CD1c-positive myeloid dendritic cell (primary cell): ENCODE measurements at regions not wholly inside any gene's neighbourhood (a gene's known extent, or its start where the extent isn't known, plus 50 kb on each side); places are given as distances from the start of the nearest gene placed in this dataset.
A peak's percentile ranks its signal among the peaks of the same experiment; 100 is the strongest.

ENCODE experiments used
- DNase-seq: peaks from one replicate; pipeline ENCODE4 v3.0.0-alpha.2; 2016; ENCODE audit errors: extremely low spot score

DNA sequence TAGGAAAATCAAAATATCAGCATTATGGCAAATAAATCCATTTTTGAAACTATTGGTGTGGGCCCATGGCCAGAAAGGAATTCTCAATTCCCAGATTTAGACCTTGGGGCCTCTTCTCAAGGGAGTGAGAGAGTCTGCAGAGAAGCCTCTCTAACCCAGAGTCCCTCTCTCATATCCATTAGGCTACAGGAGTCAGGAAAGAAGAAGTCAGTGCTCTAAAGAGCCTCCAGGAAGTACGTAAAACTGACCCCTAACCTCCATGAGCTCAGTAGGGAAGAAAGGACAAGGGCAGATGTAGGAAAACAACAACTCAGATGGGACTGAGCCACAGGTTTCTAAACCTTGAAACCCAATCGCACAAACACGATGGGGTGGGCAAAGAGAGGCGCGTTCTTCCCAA lies 479.9 kb upstream of the TNP1 start:
- no peak for DNase-seq

DNA sequence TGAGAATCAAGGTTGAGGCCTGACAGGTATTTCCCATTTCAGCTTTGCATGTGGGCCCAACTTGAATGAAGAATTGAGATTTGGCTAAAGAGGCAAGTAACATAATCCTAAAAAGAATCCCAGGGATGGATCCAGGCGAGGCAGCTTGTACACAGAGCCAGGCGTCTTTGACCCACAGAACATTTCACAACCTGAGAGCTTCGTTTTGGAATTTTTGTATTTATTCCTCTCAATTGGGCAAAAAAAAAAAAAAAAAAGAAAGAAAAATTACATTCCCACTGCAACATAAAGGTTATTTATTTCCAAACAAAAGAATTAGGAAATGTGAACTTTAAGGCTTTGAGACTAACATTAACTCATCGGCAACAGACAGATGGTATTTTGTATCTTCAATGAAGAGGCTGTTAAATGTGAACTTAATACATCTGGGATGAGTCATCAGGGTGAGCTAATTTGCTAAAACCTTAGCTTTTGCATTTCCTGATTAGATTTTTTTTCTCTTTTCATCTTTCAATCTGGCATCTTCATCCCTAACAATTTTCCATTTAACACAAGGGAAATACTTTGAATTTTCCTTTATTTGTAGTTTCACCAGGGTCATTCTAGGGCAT lies 478.5 kb upstream of the TNP1 start:
- DNase-seq = no peak

DNA sequence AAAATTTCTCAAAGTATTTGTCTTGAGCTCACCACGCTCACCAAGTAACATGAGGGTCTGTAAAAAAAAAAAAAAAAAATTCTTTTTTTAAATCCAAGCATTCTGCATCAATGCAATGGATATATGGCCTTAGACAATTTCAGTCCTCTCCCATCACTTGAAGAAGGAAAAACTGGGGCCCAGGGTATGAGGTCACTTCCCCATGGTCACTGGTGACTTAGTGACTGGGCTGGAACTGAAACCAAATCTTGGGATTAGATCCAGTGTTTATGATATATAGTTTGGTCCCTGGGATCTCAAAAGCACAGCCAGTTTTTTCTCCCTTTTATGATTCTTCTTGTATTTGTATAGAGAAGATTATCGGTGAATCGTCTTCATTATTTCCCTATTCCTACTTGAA lies 477.9 kb upstream of the TNP1 start:
- peak; percentile 40 for DNase-seq

DNA sequence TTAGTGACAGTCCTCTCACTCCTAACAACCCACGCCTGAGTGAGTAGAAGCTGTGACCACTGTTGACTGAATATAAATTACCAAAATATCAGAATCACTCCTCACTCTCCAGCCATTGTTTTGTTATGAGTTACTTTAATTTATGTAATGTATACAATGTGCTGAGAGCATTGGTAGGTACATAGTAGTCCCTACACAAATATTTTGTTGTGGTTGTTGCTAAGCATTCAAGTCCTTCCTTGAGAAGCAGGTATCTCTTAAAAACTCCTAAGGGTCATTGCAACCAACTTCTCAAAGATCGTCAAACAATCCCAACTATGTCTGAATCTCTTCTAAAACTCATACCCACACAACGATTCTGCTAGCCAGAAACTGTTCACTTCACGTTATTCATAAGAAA lies 476.8 kb upstream of the TNP1 start:
- no peak for DNase-seq

DNA sequence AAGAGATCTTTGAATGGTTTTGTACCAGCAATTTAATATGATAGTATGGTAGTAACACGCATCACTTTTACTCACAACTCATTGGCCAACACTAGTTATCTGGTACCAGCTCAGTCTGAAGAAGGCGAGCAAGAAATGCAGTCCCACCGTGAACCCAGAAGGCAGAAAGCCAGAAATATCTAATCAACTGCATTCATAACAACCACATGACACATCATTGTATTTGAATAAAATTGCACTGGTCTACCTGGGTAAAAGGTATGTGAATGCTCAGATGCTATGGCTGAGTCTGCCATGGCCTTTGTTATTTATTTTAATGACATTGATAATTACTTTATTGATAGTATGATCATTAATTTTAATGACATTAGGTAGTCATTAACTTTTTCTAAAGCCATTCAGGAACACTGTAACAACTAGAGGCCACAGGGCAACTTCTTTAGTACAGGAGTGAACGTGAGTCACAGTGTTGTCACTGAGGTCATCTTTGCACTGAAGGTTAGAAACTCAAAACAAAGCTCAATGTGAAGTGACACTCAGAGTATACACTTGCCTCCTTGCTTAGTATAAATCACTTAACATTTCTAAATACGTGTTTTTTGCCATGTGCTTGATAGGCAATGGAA lies 475.6 kb upstream of the TNP1 start:
- DNase-seq = no peak

DNA sequence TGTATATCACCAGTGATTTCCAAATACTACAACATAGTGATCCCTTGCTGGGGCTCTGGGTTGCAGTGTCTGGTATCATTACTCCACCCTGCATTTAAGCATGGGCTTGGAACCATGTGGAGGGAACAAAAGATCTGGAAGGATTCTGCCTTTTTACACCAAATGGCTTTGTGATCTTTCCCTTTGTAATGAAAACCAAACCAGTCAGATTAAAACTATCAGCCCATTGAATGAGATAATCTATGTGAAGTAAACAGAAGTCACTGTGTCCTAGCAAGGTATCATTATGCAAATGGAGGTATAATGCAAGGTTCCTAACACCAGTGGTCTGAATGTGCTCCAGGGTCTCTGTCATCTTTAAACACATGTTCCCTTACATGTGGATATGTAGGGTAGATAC lies 474.7 kb upstream of the TNP1 start:
- no peak for DNase-seq

DNA sequence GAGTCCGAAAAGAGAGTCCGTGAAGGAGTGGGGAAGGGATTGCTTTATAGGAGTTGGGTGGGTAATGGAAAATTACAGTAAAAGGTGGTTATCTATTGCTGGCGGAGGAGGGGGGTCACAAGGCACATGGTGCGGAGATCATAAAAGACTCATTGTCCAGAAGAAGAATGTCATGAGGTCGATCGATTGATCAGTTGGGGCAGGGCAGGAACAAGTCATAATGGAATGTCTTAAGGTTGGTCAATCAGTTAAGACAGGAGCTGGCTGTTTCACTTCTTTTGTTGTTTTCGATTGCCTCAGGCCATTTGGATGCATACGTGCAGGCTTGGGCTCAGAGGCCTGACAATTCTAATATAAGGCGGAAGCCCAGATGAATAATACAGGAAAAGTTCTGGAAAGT lies 473.0 kb upstream of the TNP1 start:
- DNase-seq = no peak

DNA sequence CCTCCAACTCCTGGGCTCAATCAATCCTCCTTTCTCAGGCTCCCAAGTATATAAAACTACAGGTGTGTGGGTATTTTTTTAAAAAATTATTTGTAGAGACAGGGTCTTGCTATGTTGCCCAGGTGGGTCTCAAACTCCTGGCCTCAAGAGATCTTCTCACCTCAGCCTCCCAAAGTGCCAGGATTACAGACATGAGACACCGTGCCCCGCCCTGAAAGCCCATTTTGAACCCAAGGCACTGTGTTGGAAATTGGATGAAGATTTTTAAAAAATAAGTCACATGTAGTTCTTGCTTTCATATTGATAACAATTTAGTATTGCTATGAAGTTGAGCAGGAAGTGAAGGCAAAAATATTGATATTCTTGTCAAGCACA lies 472.5 kb upstream of the TNP1 start:
- DNase-seq = no peak

DNA sequence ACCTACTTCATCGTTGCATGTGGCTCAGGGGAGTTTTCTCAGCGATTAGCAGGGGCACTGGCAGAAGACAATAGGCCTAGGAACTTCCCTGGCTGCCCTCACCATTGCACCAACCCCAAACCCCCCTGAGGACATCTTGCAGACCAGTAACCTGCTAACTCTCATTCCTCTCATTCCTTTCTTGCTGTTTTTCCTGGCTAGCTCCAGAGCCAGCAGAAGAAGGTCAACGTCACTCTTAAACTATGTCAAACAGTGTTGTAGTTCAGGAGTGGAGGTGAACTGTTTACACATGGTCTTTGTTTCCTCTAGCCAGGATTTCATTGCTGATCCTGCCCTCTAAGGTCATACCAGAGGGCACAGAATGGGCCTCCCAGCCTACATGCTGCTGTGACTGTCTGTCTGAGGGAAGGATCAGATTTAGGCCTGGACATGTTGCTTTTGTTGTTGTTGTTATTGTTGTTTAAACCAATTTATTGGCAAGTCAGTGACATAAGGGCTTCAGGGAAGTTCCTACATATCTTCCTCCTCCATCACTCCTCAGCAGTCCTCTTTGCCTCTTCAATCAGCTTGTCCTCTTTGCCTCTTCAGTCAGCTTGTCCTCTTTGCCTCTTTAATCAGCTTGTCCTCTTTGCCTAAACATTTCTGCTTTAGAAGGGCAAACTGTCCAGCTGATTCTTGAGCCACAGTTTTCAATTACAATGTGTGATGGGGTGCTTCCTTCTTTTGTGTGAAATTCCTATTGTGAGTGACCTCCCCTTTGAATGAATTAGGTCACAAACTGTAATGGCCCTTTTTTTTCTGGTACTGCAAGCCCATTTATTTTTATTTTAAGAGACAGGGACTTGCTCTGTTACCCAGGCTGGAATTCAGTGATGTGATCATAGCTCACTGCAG lies 471.9 kb upstream of the TNP1 start:
- DNase-seq = no peak

DNA sequence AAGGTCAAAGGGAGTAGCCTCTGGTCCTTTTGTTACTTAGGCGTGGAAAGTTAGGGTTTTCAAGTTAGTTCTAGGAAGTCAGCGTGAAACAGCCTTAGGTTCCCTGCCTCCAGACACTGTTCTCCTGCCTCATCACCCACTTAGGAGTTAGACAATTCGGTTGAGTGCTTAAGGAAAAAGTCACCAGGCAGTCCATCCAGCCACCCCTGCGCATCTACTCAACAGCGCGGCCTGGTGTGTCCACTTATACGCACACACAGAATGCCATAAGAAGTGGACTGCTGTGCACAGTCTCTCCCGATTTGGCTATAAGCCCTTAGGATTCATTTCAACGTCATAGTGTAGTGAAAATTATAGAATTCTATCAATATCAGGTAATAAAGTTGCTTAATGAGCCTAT lies 470.8 kb upstream of the TNP1 start:
- DNase-seq = no peak

DNA sequence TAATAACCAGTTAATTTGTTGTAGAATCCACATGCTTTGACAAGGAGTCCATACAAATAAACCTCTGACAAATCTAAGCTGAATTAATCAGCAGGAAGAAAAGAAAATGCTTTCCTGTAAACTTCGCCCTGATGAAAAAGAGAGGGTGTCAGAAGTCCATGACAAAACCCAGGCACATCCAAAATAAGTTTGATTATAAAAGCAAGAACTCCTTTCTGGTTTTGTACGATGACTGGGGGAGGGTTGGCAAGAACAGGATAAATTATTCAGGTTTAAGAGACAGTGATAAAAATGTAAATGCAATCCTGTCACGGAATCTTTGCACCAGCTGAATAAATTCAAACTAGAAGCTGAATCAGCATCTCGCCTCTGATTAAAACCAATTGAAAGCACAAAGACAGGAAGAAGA lies 469.2 kb upstream of the TNP1 start:
- no peak for DNase-seq

DNA sequence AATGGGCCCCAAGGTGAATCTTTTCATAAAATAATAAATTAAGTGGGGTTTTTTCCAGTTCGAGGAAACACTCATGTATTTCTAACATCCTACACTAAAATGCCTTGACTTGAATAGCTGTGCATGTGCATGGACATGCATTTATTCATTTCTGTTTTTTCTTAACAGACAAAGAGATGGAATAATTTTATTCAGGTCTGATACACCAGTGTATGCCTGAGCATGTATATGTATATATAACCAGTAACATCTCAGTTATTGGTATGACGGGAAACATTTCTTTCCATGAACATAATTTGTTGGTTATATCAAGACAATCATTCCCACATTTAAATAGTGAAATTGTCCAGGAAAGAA lies 468.7 kb upstream of the TNP1 start:
- DNase-seq = no peak

DNA sequence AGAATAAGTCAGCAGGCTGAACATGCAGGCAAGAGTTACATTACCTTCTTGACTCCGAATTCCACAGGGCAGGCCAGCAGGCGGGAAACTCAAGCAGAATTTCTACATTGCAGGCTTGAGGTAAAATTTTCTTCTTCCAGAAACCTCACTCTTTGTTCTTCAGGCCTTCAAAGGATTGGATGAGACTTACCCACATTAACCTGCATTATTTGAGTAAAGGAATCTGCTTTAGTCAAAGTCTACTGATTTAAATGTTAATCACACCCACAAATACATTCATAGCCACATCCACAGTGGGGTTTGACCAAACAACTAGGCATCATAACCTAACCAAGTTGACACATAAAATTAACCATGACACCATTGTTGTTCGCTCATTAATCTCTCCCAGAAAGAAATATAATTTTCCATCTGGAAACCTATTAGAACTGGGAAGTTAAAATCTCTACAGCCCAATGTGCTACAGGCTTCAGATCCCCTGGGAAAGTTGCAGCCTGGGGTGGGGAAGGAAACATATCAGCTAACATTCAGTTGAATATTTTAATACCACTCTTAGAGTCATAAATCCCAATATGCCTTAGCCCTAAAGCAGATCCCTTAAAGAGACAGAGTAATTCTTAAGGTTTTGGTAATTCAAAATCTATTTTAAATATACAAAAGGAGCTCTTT lies 468.2 kb upstream of the TNP1 start:
- no peak for DNase-seq

DNA sequence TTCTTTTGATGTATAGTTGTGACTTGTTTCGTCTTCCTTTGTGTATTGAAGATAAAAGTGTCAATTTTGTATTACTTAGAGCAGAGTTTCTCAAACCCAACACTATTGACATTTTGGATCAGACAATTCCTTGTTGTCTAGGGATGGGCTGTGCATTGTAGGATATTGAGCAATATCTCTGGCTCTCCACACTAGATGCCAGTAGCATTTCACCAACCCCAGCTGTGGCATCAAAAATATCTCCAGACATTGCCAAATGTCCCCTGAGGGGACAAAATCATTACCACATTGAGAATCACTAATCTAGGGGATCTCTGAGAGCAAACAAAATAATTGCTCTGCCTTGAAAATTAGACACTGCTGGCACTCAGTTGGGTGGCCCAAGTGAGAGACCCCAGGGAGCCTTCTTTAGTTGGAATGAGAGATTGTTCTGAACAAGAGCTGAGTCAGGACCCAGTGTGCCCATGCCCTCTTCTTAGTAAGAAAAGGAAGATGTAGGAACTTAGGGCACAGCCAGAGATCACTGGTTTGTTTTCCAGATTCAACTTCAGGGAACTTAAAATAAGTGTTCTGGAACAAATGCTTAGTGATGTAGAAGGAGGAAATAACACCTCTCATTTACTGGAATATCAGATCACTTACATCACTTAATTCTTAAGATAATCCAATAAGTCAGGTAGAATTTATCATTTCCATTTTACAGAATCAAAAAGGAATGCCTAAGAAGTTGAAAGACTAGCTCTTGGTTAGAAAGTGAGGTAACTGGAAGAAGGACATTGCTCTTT lies 466.6 kb upstream of the TNP1 start:
- DNase-seq = no peak

DNA sequence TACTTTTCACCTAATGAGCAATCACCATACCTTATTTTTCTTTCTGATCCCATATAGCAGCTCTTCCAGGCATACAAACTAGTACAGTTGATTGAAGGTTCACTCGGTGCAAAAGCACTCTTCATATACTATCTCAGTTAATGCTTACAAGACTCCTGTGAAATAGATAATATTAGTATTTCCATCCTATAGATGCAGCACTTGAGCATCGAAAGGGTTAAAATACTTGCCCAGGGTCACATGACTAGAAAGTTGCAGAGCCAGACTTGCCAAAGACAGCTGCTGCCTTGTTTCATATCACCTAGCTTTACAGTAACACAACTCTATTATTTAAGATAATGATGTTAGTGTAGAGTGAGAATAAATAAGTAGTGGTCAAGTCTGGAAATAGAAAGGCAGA lies 466.0 kb upstream of the TNP1 start:
- no peak for DNase-seq

DNA sequence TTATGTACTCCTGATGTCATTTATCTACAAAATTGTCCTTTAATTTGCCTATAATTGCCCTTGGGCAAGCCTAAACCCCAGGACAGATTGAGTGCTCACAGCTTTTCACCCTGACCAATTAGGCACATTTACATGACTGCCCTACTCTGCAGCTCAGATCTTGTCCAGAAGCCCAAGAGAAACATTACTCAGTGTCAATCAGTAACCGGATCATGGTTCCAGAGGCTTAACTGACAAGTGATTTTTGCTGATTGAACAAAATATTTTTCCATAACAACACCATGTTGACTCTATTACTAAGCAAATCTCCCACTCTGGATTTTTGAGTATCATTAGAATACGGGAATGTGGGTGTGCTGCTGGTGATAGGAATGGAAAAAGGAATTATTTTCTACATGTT lies 465.4 kb upstream of the TNP1 start:
- no peak for DNase-seq

DNA sequence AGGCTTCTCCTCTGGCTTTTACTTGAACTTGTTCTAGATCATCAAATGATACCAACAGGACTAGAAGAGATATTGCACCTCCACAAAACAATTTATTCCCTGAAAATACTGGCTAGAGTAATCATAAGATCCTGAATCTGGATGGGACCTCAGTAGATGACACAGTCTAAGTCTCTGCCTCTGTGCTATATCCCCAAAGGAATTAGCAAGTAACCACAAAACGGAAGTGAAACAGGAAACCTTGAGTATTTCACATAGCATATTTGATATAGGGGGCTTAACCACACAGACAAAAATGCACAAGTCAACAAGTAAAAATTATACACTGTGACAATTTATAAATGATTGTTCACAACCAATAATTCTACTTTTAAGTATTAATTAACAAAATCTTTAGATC lies 456.9 kb upstream of the TNP1 start:
- peak; percentile 74 for DNase-seq

DNA sequence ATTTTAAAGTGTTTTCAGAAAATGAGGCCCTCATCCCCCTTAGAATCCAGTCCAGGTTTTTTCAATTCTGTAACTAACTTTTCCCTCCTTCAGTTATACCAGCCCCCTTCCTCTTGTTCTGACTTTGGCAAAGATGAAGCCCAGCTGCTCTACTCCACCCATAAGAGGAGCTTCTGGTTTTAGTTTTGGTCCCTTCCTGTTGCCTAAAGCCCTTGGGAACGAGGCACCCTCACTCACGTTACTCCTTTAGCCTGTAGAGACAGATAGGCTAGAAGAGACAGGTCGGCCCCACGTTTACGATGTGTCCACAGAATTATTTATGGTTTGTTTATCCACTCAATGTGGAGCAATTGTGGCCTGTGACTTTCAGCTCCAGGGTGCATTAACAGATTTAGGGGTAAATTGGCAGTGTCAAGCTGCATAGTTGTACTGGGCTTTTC lies 454.2 kb upstream of the TNP1 start:
- DNase-seq = no peak

DNA sequence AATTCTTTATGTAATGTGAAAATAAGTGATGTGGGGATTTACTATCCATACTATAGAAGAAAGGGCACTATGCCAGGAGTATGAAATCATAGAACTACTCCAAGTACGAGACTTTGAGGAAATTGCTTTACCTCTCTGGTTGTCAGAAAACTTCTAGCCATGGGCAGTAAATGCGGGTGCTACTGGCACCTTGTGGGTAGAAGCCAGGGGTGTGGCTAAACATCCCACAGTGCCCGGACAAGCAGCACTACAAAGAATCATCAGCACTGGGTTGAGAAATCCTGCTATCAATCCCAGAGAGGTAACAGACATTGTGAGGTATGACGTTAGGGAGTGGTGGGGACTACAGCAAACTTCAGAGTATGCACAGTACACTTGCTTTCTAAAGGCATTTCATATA lies 453.5 kb upstream of the TNP1 start:
- DNase-seq = no peak

DNA sequence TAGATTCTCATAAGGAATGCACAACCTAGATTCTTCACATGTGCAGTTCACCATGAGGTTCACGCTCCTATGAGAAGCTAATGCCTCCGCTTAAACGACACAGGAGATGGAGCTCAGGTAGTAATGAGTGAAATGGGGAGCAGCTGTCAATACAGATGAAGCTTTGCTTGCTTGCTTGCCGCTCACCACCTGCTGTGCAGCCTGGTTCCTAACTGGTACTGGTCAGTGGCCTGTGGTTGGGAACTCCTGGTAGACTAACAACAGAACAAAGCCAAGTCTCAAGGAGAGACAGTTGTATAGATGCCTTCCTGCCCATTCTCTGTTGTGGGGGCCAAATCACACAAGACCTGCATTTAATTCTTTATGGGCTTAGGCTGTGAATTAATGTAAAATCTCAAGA lies 449.2 kb upstream of the TNP1 start:
- DNase-seq = no peak

DNA sequence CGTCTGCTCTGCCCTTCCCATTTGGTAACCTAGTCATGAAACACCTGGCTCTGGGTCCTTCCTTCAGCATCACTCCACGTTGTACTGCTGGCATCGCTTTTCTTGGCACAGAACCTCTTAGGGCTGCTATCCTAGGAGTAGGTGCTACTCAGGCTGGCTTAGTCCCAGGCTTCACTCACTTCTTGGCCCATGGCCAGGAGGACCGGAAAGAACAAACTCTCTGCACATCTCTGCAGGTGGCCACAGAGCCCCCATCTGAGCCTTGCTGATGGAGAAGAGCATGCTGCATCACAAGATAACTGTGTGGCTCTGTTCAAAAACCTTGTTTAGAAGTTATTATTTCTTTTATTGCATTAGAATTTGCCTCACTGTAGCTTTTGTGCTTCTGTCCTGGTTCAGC lies 447.2 kb upstream of the TNP1 start:
- no peak for DNase-seq

DNA sequence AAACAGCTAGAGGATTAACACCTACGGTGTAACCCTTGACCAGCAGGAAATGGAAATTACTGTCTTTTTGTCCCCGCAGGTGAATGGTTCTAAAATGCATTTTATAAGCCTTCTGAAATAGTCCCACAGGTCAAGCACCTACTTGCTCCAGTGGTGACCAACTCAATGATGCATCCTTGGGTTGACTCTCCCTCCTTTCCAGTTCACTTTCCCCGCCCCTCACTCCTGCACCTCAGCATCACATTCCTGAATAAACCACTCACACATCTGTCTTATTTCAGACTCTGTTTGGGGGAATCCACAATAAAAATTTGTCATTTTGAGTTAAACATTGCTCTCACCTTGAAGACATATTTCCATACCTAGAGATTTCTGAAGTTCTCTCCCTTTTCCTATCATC lies 446.0 kb upstream of the TNP1 start:
- DNase-seq = no peak
